ENCODE measurements at regions not wholly inside any gene's neighbourhood (a gene's known extent, or its start where the extent isn't known, plus 50 kb on each side); places are given as distances from the start of the nearest gene placed in this dataset.

DNA sequence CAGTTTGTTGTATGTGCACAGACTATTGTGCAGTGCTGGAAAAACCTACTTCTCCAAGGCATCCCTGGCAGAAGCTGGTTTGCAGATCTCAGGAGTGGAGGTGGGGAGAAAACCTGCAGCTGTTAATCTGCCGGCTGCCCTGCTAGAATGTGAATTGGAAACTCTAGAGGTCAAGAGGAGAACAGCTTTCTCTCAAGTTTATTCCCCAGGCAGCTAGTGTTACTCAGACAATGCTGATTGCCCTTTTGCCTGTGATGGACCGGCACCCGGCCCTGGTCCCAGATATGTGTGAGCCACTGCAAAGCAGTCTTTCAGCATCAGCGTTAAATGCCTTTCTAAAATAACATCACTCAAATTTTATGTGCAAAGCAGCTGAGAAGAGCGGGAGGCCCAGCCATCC lies 129.7 kb upstream of the TPM1 start:
- 44% methylated on average over 5 of the region's 5 CpGs for WGBS (ENCODE audit: low lambda C conversion rate, missing lambda C conversion rate)
- Histone ChIP-seq H3K79me2 (no peaks in the 10 kb centered on the region), H3K9me2 (replicated peaks; ENCODE audit: insufficient read depth) (no peaks in the 10 kb centered on the region), H3K27me3 (no peaks in the 10 kb centered on the region), H3K9me3 (ENCODE audit: low read depth) (no peaks in the 10 kb centered on the region), H2AFZ (no peak overlapping the region), H3K4me2 (no peak overlapping the region), H3K36me3 (replicated peaks; ENCODE audit: insufficient read depth, low read depth) (no peaks in the 10 kb centered on the region), H3K27ac (no peak overlapping the region), H3K4me3 (no peak overlapping the region), H4K20me1 (ENCODE audit: insufficient read depth, poor library complexity, severe bottlenecking) (no peaks in the 10 kb centered on the region), H3K4me1 (ENCODE audit: insufficient read depth) (peaks cover 7% of the 10 kb centered on the region)
- TF ChIP-seq, protein P1, sequence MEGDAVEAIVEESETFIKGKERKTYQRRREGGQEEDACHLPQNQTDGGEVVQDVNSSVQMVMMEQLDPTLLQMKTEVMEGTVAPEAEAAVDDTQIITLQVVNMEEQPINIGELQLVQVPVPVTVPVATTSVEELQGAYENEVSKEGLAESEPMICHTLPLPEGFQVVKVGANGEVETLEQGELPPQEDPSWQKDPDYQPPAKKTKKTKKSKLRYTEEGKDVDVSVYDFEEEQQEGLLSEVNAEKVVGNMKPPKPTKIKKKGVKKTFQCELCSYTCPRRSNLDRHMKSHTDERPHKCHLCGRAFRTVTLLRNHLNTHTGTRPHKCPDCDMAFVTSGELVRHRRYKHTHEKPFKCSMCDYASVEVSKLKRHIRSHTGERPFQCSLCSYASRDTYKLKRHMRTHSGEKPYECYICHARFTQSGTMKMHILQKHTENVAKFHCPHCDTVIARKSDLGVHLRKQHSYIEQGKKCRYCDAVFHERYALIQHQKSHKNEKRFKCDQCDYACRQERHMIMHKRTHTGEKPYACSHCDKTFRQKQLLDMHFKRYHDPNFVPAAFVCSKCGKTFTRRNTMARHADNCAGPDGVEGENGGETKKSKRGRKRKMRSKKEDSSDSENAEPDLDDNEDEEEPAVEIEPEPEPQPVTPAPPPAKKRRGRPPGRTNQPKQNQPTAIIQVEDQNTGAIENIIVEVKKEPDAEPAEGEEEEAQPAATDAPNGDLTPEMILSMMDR (IDR thresholded peaks at IDR 0.05; ENCODE audit: poor library complexity) = no peak
- TF ChIP-seq EZH2phosphoT487 (IDR thresholded peaks at IDR 0.05; ENCODE audit: low read depth, severe bottlenecking, unreplicated experiment) (no peak), EZH2 (IDR thresholded peaks at IDR 0.05; ENCODE audit: borderline replicate concordance) (no peak)
- DNase-seq (ENCODE audit: low spot score) = no peak

DNA sequence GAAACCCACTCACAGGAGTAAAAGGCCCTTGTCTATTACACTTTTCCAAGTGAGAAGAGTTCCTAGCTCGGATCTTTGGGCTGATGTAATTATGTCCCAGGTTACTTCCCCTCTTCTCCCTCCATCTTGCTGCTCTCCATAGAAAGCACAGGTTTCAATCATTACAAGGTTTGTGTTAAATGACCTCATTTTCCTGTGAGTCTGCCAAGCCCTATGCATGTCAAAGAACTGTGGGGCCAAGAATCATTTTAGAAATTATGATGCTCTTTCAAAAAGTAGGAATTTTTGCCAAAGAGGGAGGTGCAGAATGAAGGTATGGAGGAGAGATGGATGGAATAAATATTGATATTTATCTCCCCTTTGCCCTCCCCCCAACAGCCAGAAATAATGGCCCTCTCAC lies 129.3 kb upstream of the TPM1 start:
- 78% methylated on average over 1 of the region's 1 CpG for WGBS (ENCODE audit: low lambda C conversion rate, missing lambda C conversion rate)
- H3K4me1 ChIP-seq (ENCODE audit: insufficient read depth) = peaks cover 7% of the 10 kb centered on the region
- no peak overlapping the region for H3K27ac ChIP-seq
- no peak for DNase-seq (ENCODE audit: low spot score)
- H3K27me3 ChIP-seq = no peaks in the 10 kb centered on the region
- no peaks in the 10 kb centered on the region for H3K79me2 ChIP-seq
- H3K36me3 ChIP-seq (replicated peaks; ENCODE audit: insufficient read depth, low read depth) = no peaks in the 10 kb centered on the region
- no peak overlapping the region for H3K4me3 ChIP-seq
- H2AFZ ChIP-seq = no peak overlapping the region
- no peaks in the 10 kb centered on the region for H3K9me3 ChIP-seq (ENCODE audit: low read depth)
- no peaks in the 10 kb centered on the region for H3K9me2 ChIP-seq (replicated peaks; ENCODE audit: insufficient read depth)
- H3K4me2 ChIP-seq = no peak overlapping the region
- TF ChIP-seq, protein P1 (IDR thresholded peaks at IDR 0.05; ENCODE audit: poor library complexity) = no peak
- no peak for TF ChIP-seq EZH2 (IDR thresholded peaks at IDR 0.05; ENCODE audit: borderline replicate concordance)
- TF ChIP-seq EZH2phosphoT487 (IDR thresholded peaks at IDR 0.05; ENCODE audit: low read depth, severe bottlenecking, unreplicated experiment) = no peak
- no peaks in the 10 kb centered on the region for H4K20me1 ChIP-seq (ENCODE audit: insufficient read depth, poor library complexity, severe bottlenecking)

DNA sequence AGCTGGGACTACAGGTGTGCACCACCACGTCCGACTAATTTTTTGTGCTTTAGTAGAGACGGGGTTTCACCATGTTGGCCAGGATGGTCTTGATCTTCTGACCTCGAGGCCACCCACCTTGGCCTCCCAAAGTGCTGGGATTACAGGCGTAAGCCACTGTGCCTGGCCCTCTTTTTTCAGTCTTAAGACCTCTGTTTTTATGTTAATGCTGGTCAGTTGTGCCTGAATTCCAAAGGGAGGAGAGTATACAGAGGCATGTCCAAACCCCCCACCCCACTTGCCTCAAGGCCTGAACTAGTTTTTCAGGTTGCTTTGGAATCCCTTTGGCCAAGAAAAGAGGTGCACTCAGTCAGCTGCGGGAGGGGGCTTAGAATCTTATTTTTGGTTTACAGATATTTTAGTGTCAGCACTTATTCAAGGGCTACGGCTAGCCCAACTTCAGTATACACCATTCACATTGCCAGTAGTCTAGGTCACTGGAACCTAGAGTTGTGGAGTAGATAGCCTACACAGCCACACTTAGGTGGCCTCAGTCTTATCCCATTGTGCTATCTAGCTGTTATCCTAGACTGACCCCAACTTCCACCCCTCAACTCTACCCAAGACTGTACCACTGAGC lies 128.0 kb upstream of the TPM1 start:
- no peak overlapping the region for H3K27ac ChIP-seq
- peaks cover 7% of the 10 kb centered on the region for H3K4me1 ChIP-seq (ENCODE audit: insufficient read depth)
- H3K4me3 ChIP-seq = no peak overlapping the region
- no peaks in the 10 kb centered on the region for H3K9me3 ChIP-seq (ENCODE audit: low read depth)
- no peaks in the 10 kb centered on the region for H4K20me1 ChIP-seq (ENCODE audit: insufficient read depth, poor library complexity, severe bottlenecking)
- H3K4me2 ChIP-seq = no peak overlapping the region
- no peak overlapping the region for H2AFZ ChIP-seq
- no peaks in the 10 kb centered on the region for H3K9me2 ChIP-seq (replicated peaks; ENCODE audit: insufficient read depth)
- DNase-seq (ENCODE audit: low spot score) = no peak
- H3K79me2 ChIP-seq = no peaks in the 10 kb centered on the region
- H3K27me3 ChIP-seq = no peaks in the 10 kb centered on the region
- TF ChIP-seq, protein P1 (IDR thresholded peaks at IDR 0.05; ENCODE audit: poor library complexity) = no peak
- no peak for TF ChIP-seq EZH2phosphoT487 (IDR thresholded peaks at IDR 0.05; ENCODE audit: low read depth, severe bottlenecking, unreplicated experiment)
- TF ChIP-seq EZH2 (IDR thresholded peaks at IDR 0.05; ENCODE audit: borderline replicate concordance) = no peak
- WGBS (ENCODE audit: low lambda C conversion rate, missing lambda C conversion rate) = 83% methylated on average over 7 of the region's 7 CpGs
- H3K36me3 ChIP-seq (replicated peaks; ENCODE audit: insufficient read depth, low read depth) = no peaks in the 10 kb centered on the region
